OCI-LY3 (cell line): ENCODE measurements at regions not wholly inside any gene's neighbourhood (a gene's known extent, or its start where the extent isn't known, plus 50 kb on each side); places are given as distances from the start of the nearest gene placed in this dataset.

ENCODE experiments used
- EZH2phosphoT487 ChIP-seq: fragments of 200-600 bp; shearing (Covaris generic); IDR thresholded peaks from 2 replicates; pipeline ENCODE4 v1.6.1; 2018; ENCODE audit warnings: antibody characterized with exemption, mixed run types, low read depth
- TF ChIP-seq, protein P1 (sequence below): fragments of 200-600, 300-600 bp; sonication (generic); IDR thresholded peaks from 2 replicates; pipeline ENCODE4 v1.5.1; 2014; ENCODE audit warnings: antibody characterized with exemption, low read length, low read depth

DNA sequence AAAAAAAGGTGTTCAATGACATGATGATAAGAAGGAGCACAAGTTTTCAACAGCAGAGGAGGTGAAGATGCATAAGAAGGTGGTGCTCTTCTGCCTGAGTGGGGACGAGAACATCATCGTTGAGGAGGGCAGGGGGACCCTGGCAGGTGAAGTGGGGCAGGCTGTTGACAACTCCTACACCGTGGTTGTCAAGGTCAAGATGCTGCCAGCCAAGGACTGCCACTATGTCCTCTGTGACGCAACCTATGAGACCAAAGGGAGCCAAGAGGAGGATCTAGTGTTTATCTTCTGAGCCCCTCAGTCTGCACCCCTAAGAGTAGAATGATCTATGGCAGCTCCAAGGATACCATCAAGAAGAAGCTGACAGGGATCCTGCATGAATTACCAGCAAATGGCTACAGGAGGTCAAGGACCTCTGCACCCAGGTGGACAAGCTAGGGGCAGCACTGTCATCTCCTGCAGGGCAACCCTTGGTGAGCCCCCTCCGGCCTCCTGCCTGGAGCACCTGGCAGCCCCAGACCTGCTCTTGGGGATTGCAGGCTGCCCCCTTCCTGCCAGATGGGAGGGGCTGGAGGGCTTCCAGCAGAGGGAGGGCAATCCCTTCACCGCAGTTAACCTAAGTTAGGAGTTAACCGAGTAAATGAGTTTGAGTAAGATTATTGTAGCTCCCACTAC, 80.5 kb downstream of the ZNF281 start:
- TF ChIP-seq, protein P1, sequence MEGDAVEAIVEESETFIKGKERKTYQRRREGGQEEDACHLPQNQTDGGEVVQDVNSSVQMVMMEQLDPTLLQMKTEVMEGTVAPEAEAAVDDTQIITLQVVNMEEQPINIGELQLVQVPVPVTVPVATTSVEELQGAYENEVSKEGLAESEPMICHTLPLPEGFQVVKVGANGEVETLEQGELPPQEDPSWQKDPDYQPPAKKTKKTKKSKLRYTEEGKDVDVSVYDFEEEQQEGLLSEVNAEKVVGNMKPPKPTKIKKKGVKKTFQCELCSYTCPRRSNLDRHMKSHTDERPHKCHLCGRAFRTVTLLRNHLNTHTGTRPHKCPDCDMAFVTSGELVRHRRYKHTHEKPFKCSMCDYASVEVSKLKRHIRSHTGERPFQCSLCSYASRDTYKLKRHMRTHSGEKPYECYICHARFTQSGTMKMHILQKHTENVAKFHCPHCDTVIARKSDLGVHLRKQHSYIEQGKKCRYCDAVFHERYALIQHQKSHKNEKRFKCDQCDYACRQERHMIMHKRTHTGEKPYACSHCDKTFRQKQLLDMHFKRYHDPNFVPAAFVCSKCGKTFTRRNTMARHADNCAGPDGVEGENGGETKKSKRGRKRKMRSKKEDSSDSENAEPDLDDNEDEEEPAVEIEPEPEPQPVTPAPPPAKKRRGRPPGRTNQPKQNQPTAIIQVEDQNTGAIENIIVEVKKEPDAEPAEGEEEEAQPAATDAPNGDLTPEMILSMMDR = no peak
- no peak for TF ChIP-seq EZH2phosphoT487
